Bronchial epithelial cell (primary cell): ENCODE measurements at regions not wholly inside any gene's neighbourhood (a gene's known extent, or its start where the extent isn't known, plus 50 kb on each side); places are given as distances from the start of the nearest gene placed in this dataset.
A peak's percentile ranks its signal among the peaks of the same experiment; 100 is the strongest.

Experiments used
- DNase-seq: peaks from one replicate; pipeline ENCODE4 v3.0.0-alpha.2; 2010; ENCODE audit warnings: low read depth
- FAIRE-seq: peaks from 2 replicates; lab custom pipeline; 2011; peaks lifted over from hg19 to GRCh38; lab: Jason Lieb, UNC
- H3K27me3 ChIP-seq: 2 replicates; pipeline ENCODE4 v1.5.1; 2011; ENCODE audit warnings: low read length; ENCODE audit not compliant: control insufficient read depth, insufficient read depth
- H3K36me3 ChIP-seq: 2 replicates; pipeline ENCODE4 v1.5.1; 2011; ENCODE audit warnings: low read length; ENCODE audit not compliant: control insufficient read depth, insufficient read depth
- H3K4me3 ChIP-seq: 2 replicates; pipeline ENCODE4 v1.5.1; 2011; ENCODE audit warnings: mild to moderate bottlenecking, low read depth, low read length, control low read depth
- TF ChIP-seq, protein P1 (sequence below): IDR thresholded peaks from 2 replicates; pipeline ENCODE4 v1.5.1; 2011; ENCODE audit warnings: mild to moderate bottlenecking, moderate library complexity, low read length, control low read depth, inconsistent platforms; ENCODE audit not compliant: insufficient read depth, severe bottlenecking

DNA sequence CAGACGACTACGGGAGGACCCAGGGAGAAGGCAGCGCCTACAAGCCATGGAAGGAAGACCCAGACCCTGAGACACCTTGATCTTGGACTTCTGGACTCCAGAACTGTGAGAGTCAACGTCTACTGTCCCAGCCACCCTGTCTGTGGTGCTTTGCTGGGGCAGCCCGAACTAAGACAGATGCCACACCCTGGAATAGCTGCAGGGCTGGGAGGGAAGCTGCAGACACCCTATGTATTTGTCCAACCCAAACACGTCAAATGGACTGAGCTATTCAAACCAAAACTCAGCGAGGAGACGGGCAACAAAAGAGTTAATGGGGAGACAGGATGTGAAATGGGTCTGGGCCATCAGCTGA, 169.3 kb downstream of the CTTN start:
- Histone ChIP-seq H3K36me3 (no peaks in the 10 kb centered on the region), H3K27me3 (no peaks in the 10 kb centered on the region), H3K4me3 (no peak overlapping the region)
- DNase-seq (peak; percentile 3), FAIRE-seq (no peak)
- TF ChIP-seq, protein P1, sequence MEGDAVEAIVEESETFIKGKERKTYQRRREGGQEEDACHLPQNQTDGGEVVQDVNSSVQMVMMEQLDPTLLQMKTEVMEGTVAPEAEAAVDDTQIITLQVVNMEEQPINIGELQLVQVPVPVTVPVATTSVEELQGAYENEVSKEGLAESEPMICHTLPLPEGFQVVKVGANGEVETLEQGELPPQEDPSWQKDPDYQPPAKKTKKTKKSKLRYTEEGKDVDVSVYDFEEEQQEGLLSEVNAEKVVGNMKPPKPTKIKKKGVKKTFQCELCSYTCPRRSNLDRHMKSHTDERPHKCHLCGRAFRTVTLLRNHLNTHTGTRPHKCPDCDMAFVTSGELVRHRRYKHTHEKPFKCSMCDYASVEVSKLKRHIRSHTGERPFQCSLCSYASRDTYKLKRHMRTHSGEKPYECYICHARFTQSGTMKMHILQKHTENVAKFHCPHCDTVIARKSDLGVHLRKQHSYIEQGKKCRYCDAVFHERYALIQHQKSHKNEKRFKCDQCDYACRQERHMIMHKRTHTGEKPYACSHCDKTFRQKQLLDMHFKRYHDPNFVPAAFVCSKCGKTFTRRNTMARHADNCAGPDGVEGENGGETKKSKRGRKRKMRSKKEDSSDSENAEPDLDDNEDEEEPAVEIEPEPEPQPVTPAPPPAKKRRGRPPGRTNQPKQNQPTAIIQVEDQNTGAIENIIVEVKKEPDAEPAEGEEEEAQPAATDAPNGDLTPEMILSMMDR, result no peak

DNA sequence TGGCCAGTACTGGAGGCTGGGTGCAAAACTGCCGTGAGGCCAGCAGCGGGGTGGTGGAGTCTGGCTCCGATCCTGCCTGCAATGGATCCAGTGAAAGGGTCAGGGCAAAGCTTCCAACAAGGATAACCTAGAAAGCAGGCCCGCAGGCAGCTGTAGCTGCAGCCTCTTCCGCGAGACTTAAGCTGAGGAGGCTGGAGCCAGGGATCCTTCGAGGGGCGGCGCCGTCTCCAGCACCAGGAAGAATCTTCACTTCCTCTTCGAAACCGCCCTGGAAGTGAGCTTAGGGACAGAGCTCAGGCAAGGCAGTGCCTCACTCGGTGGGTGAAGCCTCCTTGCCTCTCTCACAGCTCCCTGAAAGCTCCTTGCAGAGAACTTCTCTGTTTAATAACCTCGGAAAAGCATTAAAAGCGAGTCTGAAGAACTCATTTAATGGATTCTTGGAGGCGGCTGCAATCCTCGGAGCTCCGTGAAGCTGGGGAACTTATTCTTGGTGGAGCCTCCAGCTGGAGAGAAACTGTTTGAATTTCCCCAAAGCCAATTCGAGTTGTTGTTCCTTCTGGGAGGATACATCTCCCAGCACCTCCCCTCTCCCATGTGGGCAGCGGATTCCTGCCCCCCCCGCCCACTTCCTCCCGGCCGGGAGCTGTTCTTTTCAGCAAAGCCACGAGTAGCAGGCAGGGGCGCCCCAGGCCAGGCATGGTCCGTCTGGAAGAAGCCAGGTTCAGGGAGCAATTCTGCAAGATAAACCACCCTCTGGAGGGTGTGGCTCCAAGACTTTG, 169.9 kb downstream of the CTTN start:
- peak; percentile 26 for DNase-seq
- no peaks in the 10 kb centered on the region for H3K36me3 ChIP-seq
- TF ChIP-seq, protein P1, result peak; percentile 15
- H3K27me3 ChIP-seq, result no peaks in the 10 kb centered on the region
- FAIRE-seq, result no peak
- H3K4me3 ChIP-seq, result no peak overlapping the region

DNA sequence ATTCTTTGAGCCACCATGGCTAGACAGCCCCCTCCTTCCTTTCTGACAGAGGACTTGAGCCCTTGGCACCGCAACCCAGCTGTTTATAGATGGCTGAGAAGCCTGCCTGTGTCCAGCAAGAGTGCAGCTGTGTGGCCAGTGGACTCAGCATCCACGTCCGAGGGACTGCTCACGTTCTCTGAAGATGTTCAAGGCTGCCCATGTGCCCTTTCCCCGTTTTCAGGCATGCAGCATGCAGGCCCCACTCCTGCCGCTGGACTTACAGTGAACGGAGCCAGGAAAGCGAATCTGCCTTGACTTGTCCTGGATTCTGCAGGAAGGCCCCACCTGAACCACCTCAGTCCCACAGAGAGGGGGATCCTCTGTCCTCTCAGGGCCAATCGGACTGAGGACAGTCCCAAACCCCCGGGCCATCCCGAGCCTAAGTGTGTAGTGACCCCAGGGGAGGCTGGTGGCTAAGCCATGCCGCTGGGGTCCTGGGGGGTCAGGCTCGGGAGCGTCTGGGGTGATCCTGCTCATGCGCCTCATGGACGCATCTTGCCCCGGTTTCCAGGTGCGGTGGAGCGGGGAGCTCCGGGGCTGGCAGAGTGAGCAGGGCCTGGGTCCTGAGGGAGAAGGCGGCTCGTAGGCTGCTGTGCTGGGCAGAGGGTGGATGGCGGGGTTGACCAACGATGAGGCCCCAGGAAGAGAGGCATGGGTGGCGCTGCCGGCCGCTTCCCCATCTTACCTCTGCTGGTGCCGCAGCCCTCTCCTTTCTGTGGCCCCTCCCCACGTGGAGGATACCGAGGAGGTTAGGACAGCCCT, 170.7 kb downstream of the CTTN start:
- TF ChIP-seq, protein P1, result no peak
- no peak for FAIRE-seq
- DNase-seq, result no peak

DNA sequence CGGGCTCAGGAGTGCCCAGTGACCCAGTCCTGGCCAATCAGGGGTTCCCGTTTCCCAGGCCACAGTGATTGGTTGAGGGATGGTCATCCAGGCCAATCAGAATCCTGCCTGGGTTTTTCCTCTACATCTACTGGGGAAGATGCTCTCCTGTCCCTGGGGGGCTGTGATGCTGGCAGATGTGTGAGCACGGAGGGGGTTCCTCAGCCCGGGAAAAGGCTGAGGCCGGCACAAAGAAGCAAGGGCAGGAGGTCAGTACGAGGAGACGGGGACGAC, 171.2 kb downstream of the CTTN start:
- no peak for DNase-seq
- TF ChIP-seq, protein P1, result no peak
- Histone ChIP-seq H3K27me3 (no peaks in the 10 kb centered on the region), H3K4me3 (no peak overlapping the region), H3K36me3 (no peaks in the 10 kb centered on the region)
- no peak for FAIRE-seq

More for the DNA sequence above, 170.7 kb downstream of the CTTN start:
- Histone ChIP-seq H3K4me3 (no peak overlapping the region), H3K27me3 (no peaks in the 10 kb centered on the region), H3K36me3 (no peaks in the 10 kb centered on the region)

DNA sequence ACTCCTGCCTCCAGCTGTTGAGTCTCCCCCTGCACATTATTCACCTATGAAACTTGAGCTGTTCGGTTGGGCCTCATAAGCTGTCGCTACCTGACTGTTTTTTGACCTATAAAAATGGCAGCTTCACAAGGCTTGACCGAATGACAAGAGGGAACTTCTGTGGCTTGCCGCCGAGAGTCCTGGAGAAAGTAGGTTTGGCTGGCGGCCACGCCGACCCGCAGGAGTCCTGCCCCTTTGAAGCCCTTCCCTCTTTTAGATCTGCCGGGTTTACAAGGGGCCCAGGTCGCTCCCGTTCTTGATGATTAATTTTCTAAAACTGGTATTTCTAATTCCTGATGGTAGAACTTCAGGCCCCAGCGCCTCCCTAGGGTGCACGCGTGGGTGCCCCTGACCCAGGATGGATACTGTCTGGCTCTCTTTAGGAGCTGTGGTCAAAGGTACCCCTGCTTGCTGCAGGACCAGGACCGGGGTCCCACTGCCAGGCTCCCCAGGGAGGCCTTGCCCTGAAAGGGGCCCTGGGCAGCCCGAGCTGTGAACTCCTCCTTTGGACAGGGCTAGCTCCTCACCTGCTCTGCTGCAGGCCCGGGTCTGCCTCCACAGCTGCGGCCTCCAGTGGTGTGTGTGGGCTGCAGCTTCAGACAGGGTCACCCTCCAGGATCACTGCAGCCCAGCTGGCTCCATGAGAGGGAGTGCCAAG, 171.8 kb downstream of the CTTN start:
- no peaks in the 10 kb centered on the region for H3K27me3 ChIP-seq
- TF ChIP-seq, protein P1, result no peak
- H3K4me3 ChIP-seq, result no peak overlapping the region
- FAIRE-seq, result peak; percentile 7
- no peaks in the 10 kb centered on the region for H3K36me3 ChIP-seq
- peak; percentile 22 for DNase-seq
